Muscle of back (tissue), 3 donors: ENCODE measurements at regions not wholly inside any gene's neighbourhood (a gene's known extent, or its start where the extent isn't known, plus 50 kb on each side); places are given as distances from the start of the nearest gene placed in this dataset.
"Not testable (repeated sequence)": the region's sequence is repeated elsewhere in the genome, so short reads cannot be mapped to it uniquely, and the experiment has no call there.

ENCODE experiments used
- DNase-seq, 3 donors: peaks; one replicate each; pipeline versions ENCODE4 v3.0.0 to v3.0.0-alpha.2; 2013

DNA sequence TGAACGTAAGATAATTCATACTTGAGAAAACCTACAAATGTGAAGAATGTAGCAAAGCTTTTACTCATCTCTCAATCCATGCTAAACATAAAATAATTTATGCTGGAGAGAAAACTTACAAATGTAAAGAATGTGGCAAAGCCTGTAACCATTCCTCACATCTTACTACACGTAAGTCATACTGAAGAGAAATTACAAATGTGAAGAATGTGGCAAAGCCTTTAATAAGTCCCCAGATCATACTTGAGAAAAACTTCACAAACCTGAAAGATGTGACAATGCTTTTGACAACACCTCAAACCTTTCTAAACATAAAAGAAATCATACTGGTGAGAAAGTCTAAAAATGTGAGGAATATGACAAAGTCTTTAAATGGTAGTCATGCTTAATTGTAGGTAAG is 89.4 kb downstream of the ZNF675 start:
- no peak for DNase-seq

- DNase-seq, result no peak
Observed at GRCh38 chr19:23596872-23597271, 90.1 kb downstream of the ZNF675 start.

DNA sequence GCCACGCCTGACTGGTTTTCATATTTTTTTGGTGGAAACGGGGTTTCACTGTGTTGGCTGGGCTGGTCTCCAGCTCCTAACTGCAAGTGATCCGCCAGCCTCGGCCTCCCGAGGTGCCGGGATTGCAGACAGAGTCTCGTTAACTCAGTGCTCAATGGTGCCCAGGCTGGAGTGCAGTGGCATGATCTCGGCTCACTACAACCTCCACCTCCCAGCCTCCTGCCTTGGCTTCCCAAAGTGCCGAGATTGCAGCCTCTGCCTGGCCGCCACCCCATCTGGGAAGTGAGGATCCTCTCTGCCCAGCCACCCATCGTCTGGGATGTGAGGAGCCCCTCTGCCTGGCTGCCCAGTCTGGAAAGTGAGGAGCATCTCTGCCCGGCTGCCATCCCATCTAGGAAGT is 92.7 kb downstream of the ZNF675 start:
- not testable (repeated sequence) for DNase-seq

DNA sequence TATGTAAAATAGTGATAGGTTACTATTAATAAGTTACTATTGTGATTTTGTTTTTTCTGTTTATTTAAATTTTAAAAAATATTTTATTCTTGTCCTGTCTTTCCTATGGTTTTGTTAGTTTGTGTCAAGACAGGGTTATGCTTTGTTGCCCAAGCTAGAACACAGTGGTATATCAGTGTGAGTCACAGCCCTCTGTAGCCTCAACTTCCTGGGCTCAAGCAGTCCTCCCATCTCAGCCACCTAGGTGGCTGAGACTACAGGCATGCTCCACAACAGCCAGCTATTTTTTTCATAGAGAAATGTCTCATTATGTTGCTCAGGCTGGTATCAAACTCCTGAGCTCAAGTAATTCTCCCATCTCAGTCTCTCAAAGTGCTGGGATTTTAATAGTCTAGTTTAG is 99.5 kb downstream of the ZNF675 start:
- DNase-seq, result no peak

GRCh38 chr19:23577501-23577900 is 109.5 kb downstream of the ZNF675 start:
- no peak for DNase-seq

DNA sequence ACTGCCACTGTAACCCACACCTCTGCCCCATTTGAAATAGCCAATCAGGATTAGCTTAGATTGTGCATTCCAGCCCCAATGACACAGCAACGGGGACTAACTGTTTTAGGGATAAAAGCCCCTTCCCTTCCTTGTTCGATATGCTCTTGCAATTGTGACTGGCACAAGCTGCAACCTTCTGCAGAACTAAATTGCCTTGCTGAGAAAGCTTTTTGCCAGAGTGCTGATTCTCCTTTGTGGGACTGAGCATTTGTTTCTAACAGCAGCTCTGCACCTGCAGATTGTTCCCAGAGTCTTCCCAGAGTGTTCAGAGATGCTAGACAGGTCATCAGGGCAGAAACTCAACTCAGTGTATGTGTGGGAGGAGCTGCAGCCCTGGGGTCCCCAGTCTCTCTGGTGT is 115.8 kb downstream of the ZNF675 start:
- no peak for DNase-seq

- DNase-seq, result not testable (repeated sequence)
Observed at GRCh38 chr19:23568116-23568515, 118.9 kb downstream of the ZNF675 start.

GRCh38 chr19:23565256-23565655 is 121.8 kb downstream of the ZNF675 start:
- no peak for DNase-seq

GRCh38 chr19:23563326-23563725 is 123.7 kb downstream of the ZNF675 start:
- DNase-seq, result no peak

GRCh38 chr19:23561341-23561740 is 125.7 kb downstream of the ZNF675 start:
- no peak for DNase-seq

DNA sequence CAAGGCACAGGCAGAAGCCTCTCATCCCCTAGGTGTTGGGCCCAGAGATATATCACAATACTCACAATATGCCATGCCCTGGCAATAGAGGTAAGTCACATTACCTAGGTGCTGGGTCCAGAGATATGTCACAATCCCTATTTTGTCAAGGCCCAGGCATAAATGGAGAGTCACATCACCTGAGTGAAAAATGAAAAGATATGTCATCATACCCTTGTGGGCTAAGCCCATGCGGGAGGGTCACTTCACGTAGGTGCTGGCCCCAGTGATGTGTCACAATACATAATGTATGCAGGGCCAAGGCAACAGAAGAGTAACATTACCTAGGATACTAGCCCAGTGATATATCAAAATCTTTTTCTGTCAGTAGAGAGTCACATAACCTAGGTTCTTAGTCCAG is 127.0 kb downstream of the ZNF675 start:
- no peak for DNase-seq

- DNase-seq, result no peak
Observed at GRCh38 chr19:23558541-23558940, 128.5 kb downstream of the ZNF675 start.

GRCh38 chr19:23557381-23557780 is 129.6 kb downstream of the ZNF675 start:
- DNase-seq, result no peak

DNA sequence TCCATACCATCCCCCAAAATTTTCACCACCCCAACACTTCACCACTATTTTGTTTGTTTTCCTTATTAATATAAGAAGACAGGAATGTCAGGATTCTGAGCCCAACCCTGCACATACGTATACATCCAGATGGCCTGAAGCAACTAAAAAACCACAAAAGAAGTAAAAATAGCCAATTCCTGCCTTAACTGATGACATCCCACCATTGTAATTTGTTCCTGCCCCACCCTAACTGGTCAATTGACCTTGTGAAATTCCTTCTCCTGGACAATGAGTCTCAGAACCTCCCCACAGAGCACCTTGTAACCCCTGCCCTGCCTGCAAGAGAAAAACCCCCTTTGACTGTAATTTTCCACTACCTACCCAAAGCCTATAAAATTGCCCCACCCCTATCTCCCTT is 132.5 kb downstream of the ZNF675 start:
- no peak for DNase-seq

- not testable (repeated sequence) for DNase-seq
Observed at GRCh38 chr19:23550102-23550501, 136.9 kb downstream of the ZNF675 start.

DNA sequence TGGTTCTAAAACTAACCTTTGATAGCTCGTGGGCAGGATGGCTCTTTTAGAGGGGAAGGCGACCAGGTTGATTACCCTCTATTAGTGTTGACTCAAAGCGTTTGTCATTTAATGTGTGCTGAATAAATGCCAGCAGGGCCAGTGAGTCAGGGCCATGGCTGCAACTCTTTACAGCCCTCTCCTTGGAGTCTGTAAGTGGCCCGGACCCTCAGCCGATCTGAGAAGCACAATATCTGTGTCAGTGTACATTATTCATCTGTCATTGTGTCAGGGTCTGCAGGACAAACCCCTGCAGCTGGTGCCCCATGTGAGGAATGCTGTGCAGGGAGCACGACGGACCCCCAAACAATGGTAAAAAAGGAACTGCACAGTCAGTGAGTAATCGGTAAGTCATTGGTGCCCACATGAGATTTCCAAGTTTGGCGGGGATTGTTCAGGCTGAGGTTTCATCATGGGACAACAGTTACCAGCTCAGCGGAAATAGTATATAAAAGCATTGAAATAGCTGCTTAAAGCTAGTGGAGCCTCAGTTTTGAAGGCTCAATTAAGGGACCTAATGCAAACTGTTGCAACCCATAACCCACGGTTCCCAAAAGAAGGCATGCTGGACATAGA is 139.1 kb downstream of the ZNF675 start:
- DNase-seq, result no peak

GRCh38 chr19:23547156-23547555 is 139.9 kb downstream of the ZNF675 start:
- no peak for DNase-seq

GRCh38 chr19:23543351-23543750 is 143.7 kb downstream of the ZNF675 start:
- no peak for DNase-seq

DNA sequence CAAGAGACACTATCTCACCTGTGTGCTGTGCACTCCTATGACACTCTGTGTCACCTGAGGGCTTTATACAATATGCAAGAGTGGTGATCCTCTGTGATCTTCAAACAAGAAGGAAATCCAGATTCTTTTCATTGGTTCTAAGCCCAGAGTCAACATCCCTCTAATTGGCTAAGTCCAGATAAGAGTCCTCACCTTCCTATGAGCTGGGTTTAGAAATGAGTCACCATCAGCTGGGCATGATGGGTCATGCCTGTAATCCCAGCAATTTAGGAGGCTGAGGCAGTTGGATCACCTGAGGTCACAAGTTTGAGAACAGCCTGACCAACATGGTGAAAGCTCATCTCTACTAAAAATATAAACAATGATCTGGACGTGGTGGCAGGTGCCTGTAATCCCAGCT is 144.4 kb downstream of the ZNF675 start:
- DNase-seq, result no peak

DNA sequence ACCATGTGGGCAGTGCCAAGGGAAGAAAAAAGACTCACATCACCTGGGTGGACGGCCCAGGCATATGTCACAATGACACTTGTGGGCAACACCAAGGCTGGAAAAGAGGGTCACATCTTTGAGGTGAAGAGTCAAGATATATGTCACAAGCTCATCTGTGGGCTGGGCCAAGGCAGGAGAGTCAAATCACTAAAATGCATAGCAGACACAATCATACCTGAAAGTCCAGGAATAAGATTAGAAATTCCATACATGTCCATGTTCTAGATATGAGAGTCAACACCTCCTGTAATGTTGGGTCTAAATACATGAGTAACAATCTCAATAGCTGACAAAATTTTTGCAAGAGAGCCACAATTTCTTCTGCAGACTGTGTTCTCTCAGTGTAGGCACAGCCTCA is 145.0 kb downstream of the ZNF675 start:
- no peak for DNase-seq

GRCh38 chr19:23540180-23540579 is 144.9 kb upstream of the ZNF91 start:
- DNase-seq, result not testable (repeated sequence)

DNA sequence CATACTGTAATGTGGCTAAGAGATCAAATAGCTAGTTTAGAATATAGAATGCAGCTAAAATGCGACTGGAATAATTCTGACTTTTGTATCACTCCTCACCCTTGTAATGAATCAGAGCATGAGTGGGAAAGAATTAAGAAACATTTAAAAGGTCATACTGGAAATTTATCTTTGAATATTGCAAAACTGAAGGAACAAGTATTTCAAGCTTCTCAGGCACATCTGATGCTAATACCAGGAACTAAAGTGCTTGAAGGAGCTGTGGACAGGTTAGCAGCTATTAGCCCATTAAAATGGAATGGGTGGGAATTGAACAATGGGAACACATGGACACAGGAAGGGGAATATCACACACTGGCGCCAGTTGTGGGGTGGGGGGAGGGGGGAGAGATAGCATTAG is 144.2 kb upstream of the ZNF91 start:
- DNase-seq, result no peak

- not testable (repeated sequence) for DNase-seq
Observed at GRCh38 chr19:23537136-23537535, 141.9 kb upstream of the ZNF91 start.

DNA sequence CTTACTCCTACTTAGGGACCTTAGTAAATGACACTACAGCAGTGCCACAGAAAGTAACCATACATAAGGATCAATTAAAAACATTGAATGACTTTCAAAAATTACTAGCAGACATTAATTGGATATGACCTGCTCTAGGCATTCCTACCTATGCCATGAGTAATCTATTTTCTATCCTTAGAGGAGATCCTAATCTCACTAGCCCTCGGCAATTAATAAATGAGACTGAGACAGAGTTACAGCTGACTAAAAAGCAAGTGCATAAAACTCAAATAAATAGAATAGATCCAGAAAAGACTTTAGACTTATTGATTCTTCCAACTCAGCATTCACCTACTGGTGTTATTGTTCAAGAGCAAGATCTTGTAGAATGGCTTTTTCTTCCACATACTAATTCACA is 141.1 kb upstream of the ZNF91 start:
- DNase-seq, result not testable (repeated sequence)

- not testable (repeated sequence) for DNase-seq
Observed at GRCh38 chr19:23535901-23536300, 140.6 kb upstream of the ZNF91 start.
